HCT116 (cell line): ENCODE measurements at regions not wholly inside any gene's neighbourhood (a gene's known extent, or its start where the extent isn't known, plus 50 kb on each side); places are given as distances from the start of the nearest gene placed in this dataset.

Experiments used
- ATAC-seq: fragments of 200-7000 bp; cut with Tn5 transposase; 2 replicates; pipeline ENCODE4 v1.9.1; 2020; ENCODE audit warnings: mild to moderate bottlenecking, moderate library complexity
- BruUV-seq: library from RNA; stranded (reverse); fragments of 400-500 nt; replicated peaks from 2 replicates; lab custom pipeline; 2021; lab: Mats Ljungman, UMichigan
- CTCF ChIA-PET: fragments of 300-600 bp; sonication (Branson Sonifier 250); formaldehyde crosslinking; loops from one replicate; lab custom pipeline; 2021; ENCODE audit warnings: antibody characterized with exemption; lab: Charles Lee
- POLR2A ChIA-PET: fragments of 300-600, 350-600 bp; sonication (Branson Sonifier 250); formaldehyde crosslinking; loops from one replicate; lab custom pipeline; 2021; ENCODE audit warnings: antibody characterized with exemption; lab: Charles Lee
- RAD21 ChIA-PET, 2 experiments: fragments of 300-600 bp; sonication (Branson Sonifier 250); formaldehyde crosslinking; loops; one replicate each; lab custom pipeline; 2023; ENCODE audit warnings: low total read pairs in 2 of 2; ENCODE audit not compliant: uncharacterized antibody in 2 of 2, unreplicated experiment in 2 of 2, low non-redundant PET in 1 of 2; lab: Charles Lee
- DNase-seq: peaks from one replicate; pipeline ENCODE4 v3.0.0-alpha.2; 2010; ENCODE audit warnings: low read depth, low spot score
- H2AFZ ChIP-seq: fragments of 200-600 bp; shearing (Covaris generic), sonication (generic); 2 replicates; pipeline ENCODE4 v1.6.1; 2017; ENCODE audit warnings: low read depth, mixed run types, mixed read lengths, antibody characterized with exemption, low read length; ENCODE audit not compliant: poor library complexity, severe bottlenecking
- H3K27ac ChIP-seq: 2 replicates; pipeline ENCODE4 v1.5.1; 2012; ENCODE audit warnings: low read depth, low read length
- H3K27me3 ChIP-seq: fragments of 200-600 bp; sonication (generic); 2 replicates; pipeline ENCODE4 v1.6.1; 2016; ENCODE audit warnings: mixed run types, low read length, mixed read lengths; ENCODE audit not compliant: insufficient read depth
- H3K36me3 ChIP-seq, 2 experiments: fragments of 200-500 bp in 1 of 2; fragments of 200-600 bp in 1 of 2; sonication (Bioruptor generic) in 1 of 2; sonication (generic) in 1 of 2; 2 replicates each; pipeline versions ENCODE4 v1.5.1 to v1.6.1; 2014 to 2016; ENCODE audit warnings: low read length in 2 of 2, inconsistent platforms in 1 of 2, mixed read lengths in 1 of 2, mixed run types in 1 of 2; ENCODE audit not compliant: insufficient read depth in 2 of 2, control insufficient read depth in 1 of 2
- H3K4me1 ChIP-seq, 2 experiments: fragments of 200-600 bp in 1 of 2; sonication (generic) in 1 of 2; 2 replicates each; pipeline versions ENCODE4 v1.5.1 to v1.6.1; 2012 to 2017; ENCODE audit warnings: low read length in 2 of 2, inconsistent platforms in 1 of 2, mild to moderate bottlenecking in 1 of 2, mixed read lengths in 1 of 2, mixed run types in 1 of 2, moderate library complexity in 1 of 2; ENCODE audit not compliant: insufficient read depth in 2 of 2, control insufficient read depth in 1 of 2
- H3K4me2 ChIP-seq: fragments of 200-600 bp; sonication (generic); 2 replicates; pipeline ENCODE4 v1.6.1; 2017; ENCODE audit warnings: mixed run types, low read length, mixed read lengths
- H3K4me3 ChIP-seq, 2 experiments: fragments of 200-600 bp in 1 of 2; sonication (generic) in 1 of 2; replicated peaks in 1 of 2; 2 replicates each; pipeline ENCODE4 v1.5.1; 2011 to 2016; ENCODE audit warnings: low read length in 2 of 2, control low read depth in 1 of 2, low read depth in 1 of 2, mild to moderate bottlenecking in 1 of 2, mixed read lengths in 1 of 2, mixed run types in 1 of 2
- H3K79me2 ChIP-seq: fragments of 200-600 bp; sonication (generic); 2 replicates; pipeline ENCODE4 v1.6.1; 2017; ENCODE audit warnings: mild to moderate bottlenecking, mixed run types, low read length, moderate library complexity, mixed read lengths; ENCODE audit not compliant: insufficient read depth
- H3K9ac ChIP-seq: fragments of 200-600 bp; sonication (generic); 2 replicates; pipeline ENCODE4 v1.6.1; 2016; ENCODE audit warnings: low read length, mixed read lengths
- H3K9me2 ChIP-seq: fragments of 200-600 bp; sonication (generic), shearing (Covaris generic); 2 replicates; pipeline ENCODE4 v1.6.1; 2017; ENCODE audit warnings: mixed run types, mild to moderate bottlenecking, moderate library complexity; ENCODE audit not compliant: insufficient read depth
- H3K9me3 ChIP-seq, 2 experiments: fragments of 200-500 bp in 1 of 2; fragments of 200-600 bp in 1 of 2; sonication (Bioruptor generic) in 1 of 2; sonication (generic) in 1 of 2; 2 replicates each; pipeline ENCODE4 v1.6.1; 2014 to 2017; ENCODE audit warnings: low read length in 2 of 2, mixed read lengths in 2 of 2, inconsistent platforms in 1 of 2, low read depth in 1 of 2, mild to moderate bottlenecking in 1 of 2, mixed run types in 1 of 2, moderate library complexity in 1 of 2; ENCODE audit not compliant: control insufficient read depth in 1 of 2, insufficient read depth in 1 of 2
- H4K20me1 ChIP-seq: fragments of 200-600 bp; sonication (generic), shearing (Covaris generic); 2 replicates; pipeline ENCODE4 v1.6.1; 2017; ENCODE audit warnings: mixed run types, mild to moderate bottlenecking, moderate library complexity; ENCODE audit not compliant: insufficient read depth
- CBX3 ChIP-seq: IDR thresholded peaks from 2 replicates; pipeline ENCODE4 v1.6.1; 2012; ENCODE audit warnings: low read depth
- CTCF ChIP-seq, 3 experiments: fragments of 200-600 bp in 1 of 3; sonication (generic) in 1 of 3; IDR thresholded peaks in 2 of 3; conservative IDR thresholded peaks in 1 of 3; 2 replicates each; pipeline ENCODE4 v1.5.1; 2012 to 2017; ENCODE audit warnings: low read depth in 2 of 3, low read length in 2 of 3, antibody characterized with exemption in 1 of 3, borderline replicate concordance in 1 of 3, control low read depth in 1 of 3, mild to moderate bottlenecking in 1 of 3, mixed read lengths in 1 of 3, mixed run types in 1 of 3, moderate library complexity in 1 of 3; ENCODE audit not compliant: insufficient read depth in 1 of 3
- ELF1 ChIP-seq: IDR thresholded peaks from 2 replicates; pipeline ENCODE4 v1.6.1; 2012; ENCODE audit warnings: low read depth, borderline replicate concordance
- EZH2 ChIP-seq: fragments of 200-600 bp; sonication (generic); IDR thresholded peaks from 2 replicates; pipeline ENCODE4 v1.6.1; 2017; ENCODE audit warnings: antibody characterized with exemption, mixed run types
- EZH2phosphoT487 ChIP-seq: fragments of 200-600 bp; IDR thresholded peaks from 2 replicates; pipeline ENCODE4 v1.6.1; 2018; ENCODE audit warnings: antibody characterized with exemption, borderline replicate concordance
- FOSL1 ChIP-seq: IDR thresholded peaks from 2 replicates; pipeline ENCODE4 v1.6.1; 2012; ENCODE audit warnings: low read depth
- JUND ChIP-seq: IDR thresholded peaks from 2 replicates; pipeline ENCODE4 v1.6.1; 2012
- SIN3A ChIP-seq: IDR thresholded peaks from 2 replicates; pipeline ENCODE4 v1.6.1; 2012; ENCODE audit warnings: low read depth
- SP1 ChIP-seq: IDR thresholded peaks from 2 replicates; pipeline ENCODE4 v1.6.1; 2012; ENCODE audit warnings: low read depth
- SRF ChIP-seq: IDR thresholded peaks from 2 replicates; pipeline ENCODE4 v1.6.1; 2012; ENCODE audit warnings: low read depth
- TCF7L2 ChIP-seq: IDR thresholded peaks from 2 replicates; pipeline ENCODE4 v1.7.0; 2011; ENCODE audit warnings: borderline replicate concordance, inconsistent platforms; ENCODE audit not compliant: insufficient read depth, insufficient read length; ENCODE audit errors: extremely low read depth
- intact Hi-C: fragments of 100-400 bp; cut with micrococcal nuclease; formaldehyde crosslinking; loops from 2 replicates; pipeline ENCODE4 v1.10.0; 2022

DNA sequence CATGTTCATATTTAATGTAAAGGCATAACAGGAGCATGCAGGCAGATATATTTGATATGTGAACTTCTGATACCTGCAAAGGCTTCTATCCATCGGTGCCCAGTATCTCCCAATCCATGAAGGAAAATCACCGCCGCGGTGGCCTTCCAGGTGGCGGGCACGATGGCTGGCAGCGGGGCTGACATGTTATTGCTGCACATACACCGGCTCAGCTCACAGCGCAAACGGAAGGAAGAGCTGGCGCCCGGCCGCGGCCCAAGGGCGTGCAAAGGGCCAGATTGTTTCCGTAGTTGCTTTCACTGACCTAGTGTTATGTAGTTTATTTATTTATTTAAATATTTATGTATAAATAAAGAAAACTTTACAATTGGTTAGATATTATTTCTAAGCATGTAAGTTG, 322.7 kb upstream of the PITX2 start:
- Histone ChIP-seq H3K9ac (no peak overlapping the region), H3K27ac (no peak overlapping the region), H3K4me2 (no peak overlapping the region), H3K9me2 (no peaks in the 10 kb centered on the region; the same call in 1 of the 2 replicates), H2AFZ (no peak overlapping the region), H3K4me1 (no peaks in the 10 kb centered on the region), H3K4me3 (no peak overlapping the region), H3K36me3 (no peaks in the 10 kb centered on the region), H3K79me2 (no peaks in the 10 kb centered on the region), H3K9me3 (no peaks in the 10 kb centered on the region), H4K20me1 (no peaks in the 10 kb centered on the region), H3K27me3 (no peaks in the 10 kb centered on the region)
- BruUV-seq = no TSS peak
- ChIA-PET POLR2A (no interaction called here), CTCF (no interaction called here), RAD21 (no interaction called here)
- TF ChIP-seq FOSL1 = no peak
- TF ChIP-seq CTCF (IDR thresholded peaks at IDR 0.05 in 2 of 3, conservative IDR thresholded peaks at IDR 0.05 in 1 of 3; ENCODE audit: borderline replicate concordance in 1 of 3, insufficient read depth in 1 of 3, low read depth in 2 of 3, low read length in 2 of 3) = no peak
- no peak for TF ChIP-seq EZH2
- TF ChIP-seq SIN3A = no peak
- no peak for TF ChIP-seq EZH2phosphoT487
- no peak for TF ChIP-seq ELF1
- TF ChIP-seq SP1 = no peak
- TF ChIP-seq TCF7L2 = no peak
- TF ChIP-seq SRF = no peak
- TF ChIP-seq CBX3 = no peak
- no peak for TF ChIP-seq JUND
- intact Hi-C loops = loop anchor here (1.0 kb wide), 1 partner anchor 15 kb away; no protein-coding TSS in a partner anchor
- DNase-seq = no peak
- no peak for ATAC-seq
